SK-N-SH (cell line): ENCODE measurements at regions not wholly inside any gene's neighbourhood (a gene's known extent, or its start where the extent isn't known, plus 50 kb on each side); places are given as distances from the start of the nearest gene placed in this dataset.

Experiments
- CTCF ChIA-PET: fragments of 300-600, 350-600 bp; formaldehyde crosslinking; extraction: SDS; loops from one replicate; lab custom pipeline; 2021; lab: Yijun Ruan, JAX
- POLR2A ChIA-PET: fragments of 350-600 bp; sonication (Branson Sonifier 250); formaldehyde crosslinking; extraction: SDS; loops from one replicate; lab custom pipeline; 2020; ENCODE audit warnings: antibody characterized with exemption, inconsistent platforms; lab: Yijun Ruan, JAX
- DNase-seq: peaks from one replicate; pipeline ENCODE4 v3.0.0; 2012
- H2AFZ ChIP-seq: fragments of 200-600 bp; sonication (generic); 2 replicates; pipeline ENCODE4 v1.8.1; 2016; ENCODE audit warnings: antibody characterized with exemption, mild to moderate bottlenecking, low read depth
- H3F3A ChIP-seq: fragments of 200-600 bp; sonication (generic); replicated peaks from 2 replicates; pipeline ENCODE3; 2016; ENCODE audit warnings: antibody characterized with exemption, mild to moderate bottlenecking; ENCODE audit not compliant: insufficient read depth
- H3K27ac ChIP-seq, 2 experiments: fragments of 200-500 bp in 1 of 2; fragments of 200-600 bp in 1 of 2; sonication (Bioruptor generic) in 1 of 2; sonication (generic), shearing (Covaris generic) in 1 of 2; 2 replicates each; pipeline versions ENCODE4 v1.5.1 to v1.6.1; 2014 to 2016; ENCODE audit warnings: low read depth in 2 of 2, inconsistent platforms in 1 of 2, low read length in 1 of 2, mild to moderate bottlenecking in 1 of 2, mixed read lengths in 1 of 2
- H3K27me3 ChIP-seq: fragments of 200-600 bp; sonication (generic), shearing (Covaris generic); 2 replicates; pipeline ENCODE4 v1.6.1; 2016; ENCODE audit warnings: mixed run types; ENCODE audit not compliant: insufficient read depth
- H3K36me3 ChIP-seq, 2 experiments: fragments of 200-500 bp in 1 of 2; fragments of 200-600 bp in 1 of 2; sonication (Bioruptor generic) in 1 of 2; sonication (generic) in 1 of 2; replicated peaks in 1 of 2; 2 replicates each; pipeline versions ENCODE3 to v1.5.1; 2014 to 2016; ENCODE audit warnings: low read length in 1 of 2, mild to moderate bottlenecking in 1 of 2; ENCODE audit not compliant: insufficient read depth in 2 of 2, control insufficient read depth in 1 of 2
- H3K4me1 ChIP-seq, 2 experiments: fragments of 200-500 bp in 1 of 2; fragments of 200-600 bp in 1 of 2; sonication (Bioruptor generic) in 1 of 2; sonication (generic), shearing (Covaris generic) in 1 of 2; 2 replicates each; pipeline versions ENCODE4 v1.5.1 to v1.6.1; 2014 to 2016; ENCODE audit warnings: low read depth in 1 of 2, low read length in 1 of 2, mixed run types in 1 of 2; ENCODE audit not compliant: insufficient read depth in 2 of 2, control insufficient read depth in 1 of 2
- H3K4me2 ChIP-seq: fragments of 200-600 bp; sonication (generic), shearing (Covaris generic); 2 replicates; pipeline ENCODE4 v1.6.1; 2017; ENCODE audit warnings: mixed run types
- H3K4me3 ChIP-seq, 2 experiments: fragments of 200-500 bp in 1 of 2; fragments of 200-600 bp in 1 of 2; sonication (Bioruptor generic) in 1 of 2; sonication (generic), shearing (Covaris generic) in 1 of 2; 2 replicates each; pipeline versions ENCODE4 v1.5.1 to v1.8.1; 2014 to 2016; ENCODE audit warnings: low read depth in 2 of 2, inconsistent platforms in 1 of 2, low read length in 1 of 2, mild to moderate bottlenecking in 1 of 2, mixed read lengths in 1 of 2, moderate library complexity in 1 of 2
- H3K79me2 ChIP-seq: fragments of 200-600 bp; sonication (generic); 2 replicates; pipeline ENCODE4 v1.8.1; 2017; ENCODE audit warnings: mild to moderate bottlenecking; ENCODE audit not compliant: insufficient read depth
- H3K9ac ChIP-seq: fragments of 200-600 bp; sonication (generic); 2 replicates; pipeline ENCODE4 v1.6.1; 2017; ENCODE audit warnings: mixed run types
- H3K9me2 ChIP-seq: fragments of 200-600 bp; sonication (generic); 2 replicates; pipeline ENCODE4 v1.6.1; 2017; ENCODE audit warnings: mixed run types
- H3K9me3 ChIP-seq: fragments of 200-600 bp; sonication (generic); 2 replicates; pipeline ENCODE4 v1.6.1; 2017; ENCODE audit warnings: mixed run types, mild to moderate bottlenecking, moderate library complexity
- H4K20me1 ChIP-seq: fragments of 200-600 bp; sonication (generic); 2 replicates; pipeline ENCODE4 v1.6.1; 2017; ENCODE audit warnings: mild to moderate bottlenecking, mixed run types; ENCODE audit not compliant: insufficient read depth
- ELF1 ChIP-seq: IDR thresholded peaks from 2 replicates; pipeline ENCODE4 v1.4.0; 2012
- EZH2phosphoT487 ChIP-seq: fragments of 200-600 bp; sonication (generic); IDR thresholded peaks from 2 replicates; pipeline ENCODE4 v1.6.1; 2017; ENCODE audit warnings: low read depth, mixed run types, mild to moderate bottlenecking, antibody characterized with exemption, moderate library complexity, borderline replicate concordance
- FOXJ3 ChIP-seq: sonication (generic); formaldehyde crosslinking; IDR thresholded peaks from 2 replicates; pipeline ENCODE4 v1.5.1; 2020; ENCODE audit warnings: mild to moderate bottlenecking, missing genetic modification reagents
- GABPA ChIP-seq: IDR thresholded peaks from 2 replicates; pipeline ENCODE4 v1.4.0; 2012; ENCODE audit warnings: low read depth, mild to moderate bottlenecking
- GATA2 ChIP-seq: sonication (generic); formaldehyde crosslinking; IDR thresholded peaks from 2 replicates; pipeline ENCODE4 v1.5.0; 2020; ENCODE audit warnings: mild to moderate bottlenecking, missing genetic modification reagents
- MXI1 ChIP-seq: IDR thresholded peaks from 2 replicates; pipeline ENCODE4 v1.6.1; 2012; ENCODE audit warnings: mild to moderate bottlenecking, low read depth, low read length, improper control_type of control experiment
- NFIC ChIP-seq: IDR thresholded peaks from 2 replicates; pipeline ENCODE4 v1.4.0; 2012; ENCODE audit warnings: borderline replicate concordance
- TAF1 ChIP-seq: IDR thresholded peaks from 2 replicates; pipeline ENCODE4 v1.6.1; 2012; ENCODE audit warnings: low read depth, mild to moderate bottlenecking, low read length, moderate library complexity, borderline replicate concordance
- TCF12 ChIP-seq: IDR thresholded peaks from 2 replicates; pipeline ENCODE4 v1.4.0; 2012
- YY1 ChIP-seq: IDR thresholded peaks from 2 replicates; pipeline ENCODE4 v1.4.0; 2012; ENCODE audit warnings: low read depth, mild to moderate bottlenecking
- WGBS: methylation state at CpG from one replicate; pipeline ENCODE4 v1.1.6; 2017; ENCODE audit warnings: low lambda C conversion rate; 5-methylcytosine and 5-hydroxymethylcytosine counted together
- TF ChIP-seq, protein P1 (sequence below): IDR thresholded peaks from 2 replicates; pipeline ENCODE4; 2012

DNA sequence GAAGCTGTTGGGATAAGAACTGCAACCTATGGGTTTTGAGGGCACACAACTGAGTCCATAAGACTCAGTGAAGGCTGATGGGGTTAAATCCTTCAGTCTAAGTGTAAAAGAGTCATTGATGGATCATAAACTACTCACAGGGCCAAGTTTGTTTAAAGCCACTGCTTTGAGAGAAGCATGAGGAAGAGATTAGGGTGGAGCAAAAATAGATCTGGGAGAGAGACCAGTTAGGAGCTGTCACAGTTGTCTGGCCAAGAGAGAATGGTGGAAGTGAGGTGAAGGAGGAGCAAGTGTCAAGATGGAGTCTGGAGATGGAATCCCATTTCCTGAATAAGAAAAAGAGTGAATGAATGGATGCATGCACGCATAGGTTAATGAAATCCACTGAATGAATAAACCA lies 379.1 kb upstream of the CDH11 start (continued):
- TF ChIP-seq, protein P1, sequence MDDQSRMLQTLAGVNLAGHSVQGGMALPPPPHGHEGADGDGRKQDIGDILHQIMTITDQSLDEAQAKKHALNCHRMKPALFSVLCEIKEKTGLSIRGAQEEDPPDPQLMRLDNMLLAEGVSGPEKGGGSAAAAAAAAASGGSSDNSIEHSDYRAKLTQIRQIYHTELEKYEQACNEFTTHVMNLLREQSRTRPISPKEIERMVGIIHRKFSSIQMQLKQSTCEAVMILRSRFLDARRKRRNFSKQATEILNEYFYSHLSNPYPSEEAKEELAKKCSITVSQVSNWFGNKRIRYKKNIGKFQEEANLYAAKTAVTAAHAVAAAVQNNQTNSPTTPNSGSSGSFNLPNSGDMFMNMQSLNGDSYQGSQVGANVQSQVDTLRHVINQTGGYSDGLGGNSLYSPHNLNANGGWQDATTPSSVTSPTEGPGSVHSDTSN, result no peak
- TF ChIP-seq NFIC, result no peak
- no peak for TF ChIP-seq TCF12
- TF ChIP-seq GATA2 (CRISPR knock-in tag), result no peak
- no peak for TF ChIP-seq EZH2phosphoT487
- TF ChIP-seq GABPA, result no peak
- TF ChIP-seq TAF1, result no peak
- no peak for TF ChIP-seq YY1
- no peak for TF ChIP-seq MXI1

DNA sequence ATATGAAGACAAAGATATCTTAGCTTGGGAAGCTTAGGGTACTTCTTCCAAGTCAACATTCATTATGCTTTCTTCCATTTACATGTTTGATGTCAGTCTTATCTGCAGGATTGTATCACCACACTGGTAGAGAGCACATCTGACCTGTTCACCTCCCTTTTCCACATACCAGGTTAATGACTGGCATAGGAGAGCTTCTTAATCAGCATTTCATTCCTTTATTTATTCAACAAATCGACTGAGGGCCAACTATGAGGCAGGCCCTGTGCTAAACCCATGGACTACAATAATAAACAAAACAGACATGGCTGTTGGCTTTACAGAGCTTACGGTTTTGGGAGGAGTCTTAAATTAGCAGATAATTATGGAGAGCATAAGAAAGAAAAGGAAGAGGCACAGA lies 378.1 kb upstream of the CDH11 start:
- no peak overlapping the region for H3K9ac ChIP-seq
- H3K79me2 ChIP-seq, result no peaks in the 10 kb centered on the region
- H3K4me3 ChIP-seq, result no peak overlapping the region
- H3K27ac ChIP-seq, result no peak overlapping the region
- ChIA-PET POLR2A (no interaction called here), CTCF (interaction anchor here (0.6 kb wide), 1 partner anchor 675 kb away, joined by 3 read pairs; no protein-coding TSS in a partner anchor)
- no peaks in the 10 kb centered on the region for H3K9me3 ChIP-seq
- no peaks in the 10 kb centered on the region for H3F3A ChIP-seq
- no peak overlapping the region for H2AFZ ChIP-seq
- H3K36me3 ChIP-seq, result no peaks in the 10 kb centered on the region
- no peak overlapping the region for H3K4me2 ChIP-seq
- H3K27me3 ChIP-seq, result no peaks in the 10 kb centered on the region
- 34% methylated on average over 2 of the region's 2 CpGs for WGBS
- H4K20me1 ChIP-seq, result no peaks in the 10 kb centered on the region
- H3K9me2 ChIP-seq, result no peaks in the 10 kb centered on the region
- TF ChIP-seq FOXJ3 (CRISPR knock-in tag) (no peak), YY1 (no peak), ELF1 (no peak), NFIC (no peak)
- H3K4me1 ChIP-seq, result no peaks in the 10 kb centered on the region; a peak in 1 of 4 replicates
- DNase-seq, result no peak

DNA sequence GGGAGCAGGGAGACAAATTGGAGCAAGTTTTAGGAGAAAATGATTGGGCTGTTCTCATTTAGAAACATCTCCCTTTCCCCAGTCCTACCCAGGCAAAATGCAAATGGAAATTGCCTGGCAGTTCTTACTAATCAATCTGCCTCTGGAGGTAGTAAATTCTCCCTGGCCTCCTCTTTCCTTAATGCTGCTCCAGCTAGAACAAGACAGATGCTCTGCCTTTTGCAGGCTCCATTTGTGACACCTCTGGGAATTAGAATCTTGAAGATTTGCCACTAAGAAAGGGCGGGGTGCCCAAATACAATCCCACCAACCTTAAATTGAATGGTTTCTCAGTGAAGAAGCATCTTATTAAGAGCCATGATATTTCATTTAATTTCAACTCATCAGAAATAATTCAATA lies 377.7 kb upstream of the CDH11 start:
- Histone ChIP-seq H3K27ac (no peak overlapping the region), H3K9ac (no peak overlapping the region), H3K9me2 (no peaks in the 10 kb centered on the region), H3K4me1 (no peaks in the 10 kb centered on the region), H3K4me3 (no peak overlapping the region), H3K36me3 (no peaks in the 10 kb centered on the region), H3K9me3 (no peaks in the 10 kb centered on the region), H2AFZ (no peak overlapping the region), H4K20me1 (no peaks in the 10 kb centered on the region), H3K27me3 (no peaks in the 10 kb centered on the region), H3F3A (no peaks in the 10 kb centered on the region), H3K79me2 (no peaks in the 10 kb centered on the region), H3K4me2 (no peak overlapping the region)
- ChIA-PET POLR2A (no interaction called here), CTCF (no interaction called here)
- DNase-seq, result no peak
- WGBS, result 41% methylated on average over 1 of the region's 1 CpG
- TF ChIP-seq TAF1, result no peak
